ENCODE measurements at regions not wholly inside any gene's neighbourhood (a gene's known extent, or its start where the extent isn't known, plus 50 kb on each side); places are given as distances from the start of the nearest gene placed in this dataset.

DNA sequence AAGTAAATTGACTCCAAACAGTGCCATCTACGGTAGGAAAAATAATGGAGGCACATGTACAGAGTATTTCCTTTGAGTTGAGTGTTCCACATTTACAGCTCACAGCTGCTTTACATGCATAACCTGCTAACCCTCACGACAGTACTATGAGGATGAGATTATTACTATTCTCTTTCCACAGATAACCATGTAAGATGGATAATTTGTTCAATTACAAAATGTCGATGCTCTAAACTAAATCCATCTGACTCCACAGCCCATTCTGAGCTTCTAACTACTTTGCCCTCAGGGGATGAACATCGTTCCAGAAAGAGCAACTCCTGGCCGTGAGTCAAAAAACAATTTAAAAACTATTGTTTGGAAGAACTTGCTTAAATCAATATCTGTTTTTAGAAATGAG lies 330.4 kb upstream of the NWD2 start:
- TF ChIP-seq SMC3 (IDR thresholded peaks at IDR 0.05) (no peak), CBX2 (IDR thresholded peaks at IDR 0.05; ENCODE audit: borderline replicate concordance, low read depth) (no peak), GATA3 (IDR thresholded peaks at IDR 0.05; ENCODE audit: borderline replicate concordance) (no peak), POLR2A (IDR thresholded peaks at IDR 0.05; ENCODE audit: low read length) (no peak), SREBF2 (IDR thresholded peaks at IDR 0.05) (no peak), EHF (CRISPR knock-in tag; IDR thresholded peaks at IDR 0.05) (no peak), MAZ (IDR thresholded peaks at IDR 0.05; ENCODE audit: borderline replicate concordance, low read depth, low read length) (no peak)
- TF ChIP-seq, protein P1, sequence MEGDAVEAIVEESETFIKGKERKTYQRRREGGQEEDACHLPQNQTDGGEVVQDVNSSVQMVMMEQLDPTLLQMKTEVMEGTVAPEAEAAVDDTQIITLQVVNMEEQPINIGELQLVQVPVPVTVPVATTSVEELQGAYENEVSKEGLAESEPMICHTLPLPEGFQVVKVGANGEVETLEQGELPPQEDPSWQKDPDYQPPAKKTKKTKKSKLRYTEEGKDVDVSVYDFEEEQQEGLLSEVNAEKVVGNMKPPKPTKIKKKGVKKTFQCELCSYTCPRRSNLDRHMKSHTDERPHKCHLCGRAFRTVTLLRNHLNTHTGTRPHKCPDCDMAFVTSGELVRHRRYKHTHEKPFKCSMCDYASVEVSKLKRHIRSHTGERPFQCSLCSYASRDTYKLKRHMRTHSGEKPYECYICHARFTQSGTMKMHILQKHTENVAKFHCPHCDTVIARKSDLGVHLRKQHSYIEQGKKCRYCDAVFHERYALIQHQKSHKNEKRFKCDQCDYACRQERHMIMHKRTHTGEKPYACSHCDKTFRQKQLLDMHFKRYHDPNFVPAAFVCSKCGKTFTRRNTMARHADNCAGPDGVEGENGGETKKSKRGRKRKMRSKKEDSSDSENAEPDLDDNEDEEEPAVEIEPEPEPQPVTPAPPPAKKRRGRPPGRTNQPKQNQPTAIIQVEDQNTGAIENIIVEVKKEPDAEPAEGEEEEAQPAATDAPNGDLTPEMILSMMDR (IDR thresholded peaks at IDR 0.05): no peak
- TF ChIP-seq, protein P2, sequence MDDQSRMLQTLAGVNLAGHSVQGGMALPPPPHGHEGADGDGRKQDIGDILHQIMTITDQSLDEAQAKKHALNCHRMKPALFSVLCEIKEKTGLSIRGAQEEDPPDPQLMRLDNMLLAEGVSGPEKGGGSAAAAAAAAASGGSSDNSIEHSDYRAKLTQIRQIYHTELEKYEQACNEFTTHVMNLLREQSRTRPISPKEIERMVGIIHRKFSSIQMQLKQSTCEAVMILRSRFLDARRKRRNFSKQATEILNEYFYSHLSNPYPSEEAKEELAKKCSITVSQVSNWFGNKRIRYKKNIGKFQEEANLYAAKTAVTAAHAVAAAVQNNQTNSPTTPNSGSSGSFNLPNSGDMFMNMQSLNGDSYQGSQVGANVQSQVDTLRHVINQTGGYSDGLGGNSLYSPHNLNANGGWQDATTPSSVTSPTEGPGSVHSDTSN (IDR thresholded peaks at IDR 0.05): no peak
